Neuronal stem cell (in vitro differentiated cells): ENCODE measurements at regions not wholly inside any gene's neighbourhood (a gene's known extent, or its start where the extent isn't known, plus 50 kb on each side); places are given as distances from the start of the nearest gene placed in this dataset.
"Not testable (repeated sequence)": the region's sequence is repeated elsewhere in the genome, so short reads cannot be mapped to it uniquely, and the experiment has no call there.

ENCODE experiments used
- DNase-seq: peaks from one replicate; pipeline ENCODE4 v3.0.0-alpha.2; 2013; ENCODE audit warnings: low spot score
- H2AFZ ChIP-seq: one replicate; pipeline ENCODE4 v1.6.1; 2013; ENCODE audit warnings: mild to moderate bottlenecking, low read length, inconsistent platforms
- H2AK5ac ChIP-seq: 2 replicates; pipeline ENCODE4 v1.6.1; 2013; ENCODE audit warnings: low read depth, mild to moderate bottlenecking, inconsistent platforms, low read length, moderate library complexity, mixed read lengths
- H2BK120ac ChIP-seq: 2 replicates; pipeline ENCODE4 v1.6.1; 2013; ENCODE audit warnings: low read depth, mild to moderate bottlenecking, inconsistent platforms, low read length, moderate library complexity, mixed read lengths
- H2BK12ac ChIP-seq: one replicate; pipeline ENCODE4 v1.6.1; 2013; ENCODE audit warnings: low read length, inconsistent platforms
- H2BK15ac ChIP-seq: 2 replicates; pipeline ENCODE4 v1.6.1; 2013; ENCODE audit warnings: mild to moderate bottlenecking, low read length, inconsistent platforms, mixed read lengths
- H2BK5ac ChIP-seq: one replicate; pipeline ENCODE4 v1.6.1; 2013; ENCODE audit warnings: inconsistent platforms, mild to moderate bottlenecking, low read length, moderate library complexity
- H3K14ac ChIP-seq: one replicate; pipeline ENCODE4 v1.6.1; 2013; ENCODE audit warnings: low read length, inconsistent platforms
- H3K18ac ChIP-seq: 2 replicates; pipeline ENCODE4 v1.6.1; 2013; ENCODE audit warnings: low read length, inconsistent platforms
- H3K23ac ChIP-seq: 2 replicates; pipeline ENCODE4 v1.6.1; 2013; ENCODE audit warnings: low read depth, mild to moderate bottlenecking, mixed read lengths, low read length, inconsistent platforms; ENCODE audit not compliant: poor library complexity
- H3K27ac ChIP-seq: replicated peaks from 3 replicates; pipeline ENCODE4 v1.5.1; 2013; ENCODE audit warnings: low read length, inconsistent platforms
- H3K27me3 ChIP-seq, 3 experiments: 2 replicates each; pipeline ENCODE4 v1.6.1; 2013; ENCODE audit warnings: low read length in 3 of 3, mild to moderate bottlenecking in 2 of 3, inconsistent platforms in 1 of 3, low read depth in 1 of 3, mixed read lengths in 1 of 3, moderate library complexity in 1 of 3; ENCODE audit not compliant: control insufficient read depth in 3 of 3, insufficient read depth in 3 of 3
- H3K36me3 ChIP-seq, 2 donors: replicated peaks in 1 of 2; 2 replicates each; pipeline ENCODE4 v1.6.1; 2013; ENCODE audit warnings: low read length in 2 of 2; ENCODE audit not compliant: control insufficient read depth in 2 of 2, insufficient read depth in 2 of 2
- H3K4ac ChIP-seq: 2 replicates; pipeline ENCODE4 v1.6.1; 2013; ENCODE audit warnings: inconsistent platforms, mild to moderate bottlenecking, low read length, moderate library complexity
- H3K4me1 ChIP-seq, 2 donors: 1 replicate in 1 of 2; 2 replicates in 1 of 2; pipeline ENCODE4 v1.6.1; 2013; ENCODE audit warnings: low read length in 2 of 2, low read depth in 1 of 2; ENCODE audit not compliant: control insufficient read depth in 2 of 2, insufficient read depth in 1 of 2
- H3K4me2 ChIP-seq: one replicate; pipeline ENCODE4 v1.6.1; 2013; ENCODE audit warnings: mild to moderate bottlenecking, low read length, inconsistent platforms; ENCODE audit not compliant: insufficient read depth, poor library complexity, severe bottlenecking
- H3K4me3 ChIP-seq, 2 donors: 2 replicates each; pipeline ENCODE4 v1.5.1; 2013; ENCODE audit warnings: low read length in 2 of 2, mild to moderate bottlenecking in 2 of 2, inconsistent platforms in 1 of 2, moderate library complexity in 1 of 2
- H3K79me1 ChIP-seq: one replicate; pipeline ENCODE4 v1.6.1; 2013; ENCODE audit warnings: low read depth, mild to moderate bottlenecking, inconsistent platforms, low read length, moderate library complexity
- H3K9ac ChIP-seq: one replicate; pipeline ENCODE4 v1.6.1; 2013; ENCODE audit warnings: mild to moderate bottlenecking, low read depth, low read length, inconsistent platforms; ENCODE audit not compliant: poor library complexity
- H3K9me3 ChIP-seq, 2 donors: replicated peaks in 1 of 2; 2 replicates each; pipeline versions ENCODE3 to v1.6.1; 2013; ENCODE audit warnings: low read length in 2 of 2, mild to moderate bottlenecking in 2 of 2, inconsistent platforms in 1 of 2, low read depth in 1 of 2, mixed read lengths in 1 of 2, moderate library complexity in 1 of 2; ENCODE audit not compliant: control insufficient read depth in 2 of 2, insufficient read depth in 1 of 2
- H4K8ac ChIP-seq: one replicate; pipeline ENCODE4 v1.6.1; 2013; ENCODE audit warnings: low read depth, mild to moderate bottlenecking, inconsistent platforms, low read length, moderate library complexity
- H4K91ac ChIP-seq: one replicate; pipeline ENCODE4 v1.6.1; 2013; ENCODE audit warnings: low read length, low read depth, mild to moderate bottlenecking, inconsistent platforms; ENCODE audit not compliant: poor library complexity
- WGBS, 2 donors: extraction: QIAGEN DNeasy Blood & Tissue Kit; methylation state at CpG; one replicate each; pipeline ENCODE4 v1.1.7; 2013; ENCODE audit warnings: missing lambda C conversion rate in 2 of 2, mixed read lengths in 1 of 2; ENCODE audit not compliant: insufficient read length in 2 of 2, insufficient replicate concordance in 1 of 2; ENCODE audit errors: extremely low coverage in 2 of 2; 5-methylcytosine and 5-hydroxymethylcytosine counted together

- Histone ChIP-seq H2BK12ac (no peak overlapping the region), H3K4me3 (no peak overlapping the region), H3K79me1 (no peaks in the 10 kb centered on the region), H3K9me3 (no peaks in the 10 kb centered on the region), H3K4me2 (no peak overlapping the region), H2BK120ac (no peak overlapping the region), H3K14ac (no peak overlapping the region), H3K4ac (no peak overlapping the region), H3K9ac (no peak overlapping the region), H4K8ac (no peak overlapping the region), H2AFZ (no peak overlapping the region), H2BK5ac (no peak overlapping the region), H3K36me3 (no peaks in the 10 kb centered on the region), H3K23ac (no peak overlapping the region), H3K18ac (no peak overlapping the region), H2AK5ac (no peak overlapping the region), H3K27me3 (no peaks in the 10 kb centered on the region), H2BK15ac (no peak overlapping the region), H3K27ac (no peak overlapping the region), H4K91ac (no peak overlapping the region), H3K4me1 (peaks cover 0 to 13% of the 10 kb centered on the region in 2 donors)
- DNase-seq: no peak
- WGBS, 2 donors: no CpG with 5 or more reads among the region's 8 CpGs
Observed at GRCh38 chr17:34741967-34742366, 162.6 kb downstream of the TMEM132E start.

DNA sequence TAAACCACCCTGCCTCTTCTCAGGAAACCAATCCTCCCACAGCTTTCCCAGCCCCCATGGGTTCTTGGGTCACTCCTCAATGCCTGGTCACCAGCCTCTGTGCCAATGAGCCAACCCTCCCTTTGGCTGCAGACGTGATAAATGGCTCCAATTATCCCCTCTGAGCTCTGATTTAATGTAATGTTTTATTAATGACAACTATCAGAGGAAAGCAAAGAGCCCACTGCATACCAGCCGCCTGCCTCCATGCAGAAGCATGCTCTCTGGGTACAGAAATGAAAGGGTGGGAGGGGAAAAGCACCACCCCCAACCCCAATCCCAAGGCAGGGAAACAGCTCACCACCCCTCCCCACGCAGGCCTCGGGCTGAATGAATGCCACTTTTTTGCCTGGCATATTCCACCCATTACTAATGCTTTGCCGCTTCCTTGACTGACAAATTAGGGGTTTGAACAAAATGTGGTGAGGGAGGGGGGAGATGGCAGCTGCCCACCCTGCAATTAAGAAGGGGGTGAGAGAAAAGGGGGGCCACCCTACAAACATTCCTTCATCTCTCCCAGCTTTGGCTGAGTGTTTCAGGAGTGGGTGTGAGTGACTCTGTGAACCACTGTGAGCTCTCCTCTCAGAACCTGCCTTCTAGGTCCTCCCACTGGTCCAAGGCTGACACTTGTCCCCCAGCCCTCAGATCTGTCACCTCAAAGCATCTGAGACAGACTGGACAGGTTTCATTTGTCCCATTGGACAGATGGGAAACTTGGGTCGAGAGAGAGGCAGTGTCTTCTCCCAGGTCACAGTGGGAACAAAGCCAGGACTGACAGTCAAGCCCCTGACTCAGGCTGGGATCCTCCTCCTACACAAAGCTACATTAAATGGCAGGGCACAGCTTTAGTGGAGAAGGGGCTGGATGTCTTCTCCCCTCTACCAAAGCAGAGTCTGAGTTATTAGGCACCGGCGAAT lies 161.5 kb downstream of the TMEM132E start:
- Histone ChIP-seq H3K4me1 (peaks cover 0 to 13% of the 10 kb centered on the region in 2 donors), H2BK12ac (no peak overlapping the region), H3K4me2 (no peak overlapping the region), H3K18ac (peak overlapping the region; percentile 62), H2BK15ac (no peak overlapping the region), H2AK5ac (no peak overlapping the region), H3K14ac (no peak overlapping the region), H2BK120ac (no peak overlapping the region), H2BK5ac (no peak overlapping the region), H3K4me3 (no peak overlapping the region), H4K8ac (no peak overlapping the region), H3K9ac (no peak overlapping the region), H3K23ac (no peak overlapping the region), H2AFZ (no peak overlapping the region), H3K27me3 (no peaks in the 10 kb centered on the region), H3K27ac (no peak overlapping the region), H3K4ac (no peak overlapping the region), H3K79me1 (no peaks in the 10 kb centered on the region), H3K9me3 (no peaks in the 10 kb centered on the region), H3K36me3 (no peaks in the 10 kb centered on the region), H4K91ac (no peak overlapping the region)
- WGBS, 2 donors: no CpG with 5 or more reads among the region's 8 CpGs
- no peak for DNase-seq

- Histone ChIP-seq H3K4ac (no peak overlapping the region), H2BK120ac (no peak overlapping the region), H2BK12ac (no peak overlapping the region), H3K27me3 (no peaks in the 10 kb centered on the region), H3K36me3 (no peaks in the 10 kb centered on the region), H3K4me1 (peaks cover 0 to 13% of the 10 kb centered on the region in 2 donors), H3K14ac (no peak overlapping the region), H2BK15ac (no peak overlapping the region), H3K23ac (no peak overlapping the region), H3K9ac (no peak overlapping the region), H3K9me3 (no peaks in the 10 kb centered on the region), H2AK5ac (no peak overlapping the region), H3K4me2 (no peak overlapping the region), H3K79me1 (no peaks in the 10 kb centered on the region), H3K27ac (no peak overlapping the region), H4K8ac (no peak overlapping the region), H3K18ac (no peak overlapping the region), H3K4me3 (no peak overlapping the region), H2AFZ (no peak overlapping the region), H2BK5ac (no peak overlapping the region), H4K91ac (no peak overlapping the region)
- DNase-seq: no peak
- no CpG with 5 or more reads among the region's 5 CpGs for WGBS, 2 donors
Observed at GRCh38 chr17:34739386-34739785, 160.0 kb downstream of the TMEM132E start.

GRCh38 chr17:34737673-34738072 lies 158.3 kb downstream of the TMEM132E start:
- not testable (repeated sequence) for H4K91ac ChIP-seq, H3K4ac ChIP-seq, H3K36me3 ChIP-seq, H3K14ac ChIP-seq, H2BK15ac ChIP-seq, H2AK5ac ChIP-seq, H3K9me3 ChIP-seq, H2BK120ac ChIP-seq, H3K4me2 ChIP-seq, H3K27ac ChIP-seq, H3K18ac ChIP-seq, H2BK12ac ChIP-seq, H2AFZ ChIP-seq, H3K27me3 ChIP-seq, H3K79me1 ChIP-seq, H3K4me3 ChIP-seq, H3K23ac ChIP-seq, H4K8ac ChIP-seq, H3K9ac ChIP-seq, H2BK5ac ChIP-seq, DNase-seq
- WGBS, 2 donors: no CpG with 5 or more reads among the region's 4 CpGs
- H3K4me1 ChIP-seq: peaks cover 0 to 13% of the 10 kb centered on the region in 2 donors
